CD8-positive, alpha-beta memory T cell (primary cell): ENCODE measurements at regions not wholly inside any gene's neighbourhood (a gene's known extent, or its start where the extent isn't known, plus 50 kb on each side); places are given as distances from the start of the nearest gene placed in this dataset.

Experiments used
- CTCF ChIA-PET: fragments of 350-600 bp; sonication (Branson Sonifier 250); formaldehyde crosslinking; loops from one replicate; lab custom pipeline; 2021; ENCODE audit warnings: antibody characterized with exemption; lab: Charles Lee
- POLR2A ChIA-PET: fragments of 350-600 bp; sonication (Branson Sonifier 250); formaldehyde crosslinking; loops from one replicate; lab custom pipeline; 2021; ENCODE audit warnings: antibody characterized with exemption; lab: Charles Lee
- DNase-seq, 5 donors: peaks; one replicate each; pipeline versions ENCODE4 v3.0.0 to v3.0.0-alpha.2; 2020 to 2022; ENCODE audit warnings: mixed read lengths in 1 of 5
- H3K27ac ChIP-seq: one replicate; pipeline ENCODE4 v1.7.0; 2013; ENCODE audit warnings: low read depth, mild to moderate bottlenecking, low read length, moderate library complexity
- H3K27me3 ChIP-seq: 2 replicates; pipeline ENCODE4 v1.7.0; 2013; ENCODE audit warnings: low read length, mild to moderate bottlenecking; ENCODE audit not compliant: insufficient read depth, poor library complexity, severe bottlenecking
- H3K36me3 ChIP-seq: 2 replicates; pipeline ENCODE4 v1.7.0; 2013; ENCODE audit warnings: mild to moderate bottlenecking, low read length, moderate library complexity; ENCODE audit not compliant: insufficient read depth
- H3K4me1 ChIP-seq: 2 replicates; pipeline ENCODE4 v1.7.0; 2013; ENCODE audit warnings: mild to moderate bottlenecking, low read length, moderate library complexity; ENCODE audit not compliant: insufficient read depth
- H3K4me3 ChIP-seq: 2 replicates; pipeline ENCODE4 v1.7.0; 2013; ENCODE audit warnings: mild to moderate bottlenecking, low read length
- H3K9me3 ChIP-seq: 2 replicates; pipeline ENCODE4 v1.7.0; 2013; ENCODE audit warnings: mild to moderate bottlenecking, low read length
- H3K27ac Mint-ChIP-seq, 8 donors: one replicate each; pipeline ENCODE4 v1.8.0; 2020 to 2021; ENCODE audit warnings: mixed read lengths in 8 of 8, mild to moderate bottlenecking in 6 of 8, inconsistent platforms in 3 of 8, moderate library complexity in 3 of 8
- H3K27me3 Mint-ChIP-seq, 2 donors: one replicate each; pipeline ENCODE4 v1.8.0; 2020 to 2021; ENCODE audit warnings: mixed read lengths in 2 of 2, mild to moderate bottlenecking in 1 of 2, moderate library complexity in 1 of 2
- H3K36me3 Mint-ChIP-seq, 3 donors: one replicate each; pipeline ENCODE4 v1.8.0; 2020 to 2021; ENCODE audit warnings: mixed read lengths in 3 of 3, inconsistent platforms in 1 of 3, mild to moderate bottlenecking in 1 of 3
- H3K4me1 Mint-ChIP-seq, 3 donors: one replicate each; pipeline ENCODE4 v1.8.0; 2020 to 2021; ENCODE audit warnings: mixed read lengths in 3 of 3, inconsistent platforms in 1 of 3, mild to moderate bottlenecking in 1 of 3
- H3K4me3 Mint-ChIP-seq, 7 donors: one replicate each; pipeline ENCODE4 v1.8.0; 2020 to 2021; ENCODE audit warnings: mixed read lengths in 7 of 7, mild to moderate bottlenecking in 6 of 7, moderate library complexity in 4 of 7, inconsistent platforms in 2 of 7
- H3K9me3 Mint-ChIP-seq, 5 donors: one replicate each; pipeline ENCODE4 v1.8.0; 2020 to 2022; ENCODE audit warnings: mixed read lengths in 5 of 5, mild to moderate bottlenecking in 3 of 5, moderate library complexity in 2 of 5, inconsistent platforms in 1 of 5

DNA sequence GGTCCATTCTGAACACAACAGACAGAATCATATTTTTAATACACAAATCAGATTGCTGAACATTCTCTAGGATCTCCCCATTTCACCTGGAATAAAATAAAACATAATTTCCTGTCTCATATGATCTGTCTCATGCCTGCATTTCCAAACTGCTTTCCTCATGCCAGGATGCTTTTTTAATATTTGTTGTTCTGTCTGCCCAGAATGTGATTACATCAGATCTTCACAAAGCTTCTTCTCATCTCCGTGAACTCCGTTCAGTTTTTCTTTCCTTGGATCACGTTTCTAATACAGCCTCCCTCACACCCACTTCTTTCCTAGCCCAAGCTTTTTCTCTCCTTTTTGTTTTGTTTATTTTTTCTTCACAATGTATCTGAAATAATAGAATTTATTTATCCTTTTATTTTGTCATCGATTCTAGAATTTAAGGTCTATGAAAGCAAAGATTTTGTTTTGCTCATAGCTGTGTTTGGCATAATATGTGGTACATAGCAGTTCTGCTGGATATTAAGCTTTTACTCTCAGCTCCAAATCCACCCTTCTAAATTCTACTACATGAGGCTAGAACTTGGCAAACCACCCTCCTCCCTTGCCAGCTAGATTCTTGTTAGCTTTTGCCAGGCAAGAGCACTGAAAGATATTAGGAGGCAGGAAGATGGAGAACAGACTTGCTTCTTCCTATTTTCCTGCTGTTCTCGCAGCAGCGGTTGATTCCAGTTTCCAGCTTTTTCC, 165.5 kb upstream of the SLIT2 start:
- POLR2A ChIA-PET: no interaction called here
- H3K9me3 Mint-ChIP-seq: peaks cover 0 to 12% (median 3%) of the 10 kb centered on the region in 5 donors
- H3K27me3 Mint-ChIP-seq: no peaks in the 10 kb centered on the region
- Histone ChIP-seq H3K27ac (no peak overlapping the region), H3K4me1 (no peaks in the 10 kb centered on the region), H3K9me3 (no peaks in the 10 kb centered on the region), H3K36me3 (no peaks in the 10 kb centered on the region), H3K4me3 (no peak overlapping the region), H3K27me3 (no peaks in the 10 kb centered on the region)
- no peaks in the 10 kb centered on the region for H3K36me3 Mint-ChIP-seq
- H3K4me1 Mint-ChIP-seq: no peaks in the 10 kb centered on the region
- no peak for DNase-seq
- H3K4me3 Mint-ChIP-seq: no peak overlapping the region
- H3K27ac Mint-ChIP-seq: no peak overlapping the region
- CTCF ChIA-PET: no interaction called here

DNA sequence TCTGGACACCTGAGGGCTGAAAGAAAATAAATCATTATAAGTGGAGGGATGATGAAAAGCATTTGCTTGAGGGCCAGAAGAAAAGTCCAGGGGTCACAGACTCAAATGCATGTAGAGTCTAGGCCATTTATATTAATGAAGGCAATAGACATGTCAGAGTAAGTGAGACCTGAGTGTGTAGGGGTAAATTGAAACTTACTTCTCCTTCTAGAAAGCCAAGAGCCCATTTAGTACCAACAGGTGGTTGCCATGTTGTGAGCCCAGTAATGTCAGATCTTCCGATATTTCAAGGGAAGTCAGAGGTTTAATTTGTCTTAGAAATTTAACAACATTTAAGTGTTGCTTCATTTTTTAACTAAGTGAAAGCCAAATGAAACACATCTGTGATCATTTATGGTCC, 166.1 kb upstream of the SLIT2 start:
- Mint-ChIP-seq H3K4me1 (no peaks in the 10 kb centered on the region), H3K9me3 (peaks cover 0 to 12% (median 4%) of the 10 kb centered on the region in 5 donors), H3K4me3 (no peak overlapping the region), H3K27me3 (no peaks in the 10 kb centered on the region), H3K36me3 (no peaks in the 10 kb centered on the region), H3K27ac (no peak overlapping the region)
- Histone ChIP-seq H3K9me3 (no peaks in the 10 kb centered on the region), H3K27me3 (no peaks in the 10 kb centered on the region), H3K36me3 (no peaks in the 10 kb centered on the region), H3K4me1 (no peaks in the 10 kb centered on the region), H3K4me3 (no peak overlapping the region), H3K27ac (no peak overlapping the region)
- no peak for DNase-seq
- POLR2A ChIA-PET: no interaction called here
- CTCF ChIA-PET: no interaction called here

DNA sequence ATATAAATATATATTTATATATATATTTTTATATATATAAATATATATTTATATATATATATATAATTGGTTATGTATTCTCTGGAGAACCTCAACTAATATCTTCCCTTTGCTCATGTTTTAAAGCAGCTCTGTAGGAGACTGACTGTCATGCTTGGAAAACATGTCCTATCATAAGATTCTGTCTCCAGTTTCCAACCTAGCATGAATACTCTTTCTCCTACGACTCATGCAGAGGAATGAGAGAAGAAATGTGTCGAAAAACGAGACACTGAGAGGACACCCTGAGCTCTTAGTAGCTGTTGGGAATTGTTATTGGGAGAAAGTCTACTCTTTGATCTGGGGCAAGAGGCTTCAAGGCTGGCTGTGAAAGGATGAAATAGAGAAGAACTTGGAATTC, 166.5 kb upstream of the SLIT2 start:
- Histone ChIP-seq H3K36me3 (no peaks in the 10 kb centered on the region), H3K27me3 (no peaks in the 10 kb centered on the region), H3K9me3 (no peaks in the 10 kb centered on the region), H3K4me3 (no peak overlapping the region), H3K4me1 (no peaks in the 10 kb centered on the region), H3K27ac (no peak overlapping the region)
- CTCF ChIA-PET: no interaction called here
- no peak overlapping the region for H3K27ac Mint-ChIP-seq
- no peaks in the 10 kb centered on the region for H3K27me3 Mint-ChIP-seq
- peaks cover 0 to 9% (median 4%) of the 10 kb centered on the region in 5 donors for H3K9me3 Mint-ChIP-seq
- H3K36me3 Mint-ChIP-seq: no peaks in the 10 kb centered on the region
- no peak overlapping the region for H3K4me3 Mint-ChIP-seq
- H3K4me1 Mint-ChIP-seq: no peaks in the 10 kb centered on the region
- POLR2A ChIA-PET: no interaction called here
- no peak for DNase-seq

DNA sequence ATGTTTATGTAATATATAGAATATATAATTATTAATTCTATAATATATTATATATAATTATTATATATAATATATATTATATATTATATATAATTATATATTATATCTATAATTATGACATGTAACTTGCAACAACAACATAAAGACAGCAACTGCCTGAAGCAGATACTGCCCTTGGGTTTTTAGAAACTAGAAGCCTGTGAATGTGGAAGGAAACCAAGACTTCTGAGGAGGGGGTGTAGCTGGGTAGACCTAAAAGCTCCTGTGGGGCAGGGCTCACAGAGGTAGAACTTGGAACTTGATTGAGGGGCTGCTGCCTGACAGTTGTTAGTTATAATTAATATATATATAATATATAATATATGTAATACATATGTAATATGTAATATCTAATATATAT, 167.2 kb upstream of the SLIT2 start:
- H3K4me3 ChIP-seq: no peak overlapping the region
- Mint-ChIP-seq H3K27ac (no peak overlapping the region), H3K36me3 (no peaks in the 10 kb centered on the region), H3K4me1 (no peaks in the 10 kb centered on the region), H3K9me3 (peaks cover 0 to 7% (median 3%) of the 10 kb centered on the region in 5 donors), H3K4me3 (no peak overlapping the region), H3K27me3 (no peaks in the 10 kb centered on the region)
- no peaks in the 10 kb centered on the region for H3K36me3 ChIP-seq
- CTCF ChIA-PET: no interaction called here
- no peaks in the 10 kb centered on the region for H3K4me1 ChIP-seq
- H3K27ac ChIP-seq: no peak overlapping the region
- no peak for DNase-seq
- H3K27me3 ChIP-seq: no peaks in the 10 kb centered on the region
- no peaks in the 10 kb centered on the region for H3K9me3 ChIP-seq
- POLR2A ChIA-PET: no interaction called here

DNA sequence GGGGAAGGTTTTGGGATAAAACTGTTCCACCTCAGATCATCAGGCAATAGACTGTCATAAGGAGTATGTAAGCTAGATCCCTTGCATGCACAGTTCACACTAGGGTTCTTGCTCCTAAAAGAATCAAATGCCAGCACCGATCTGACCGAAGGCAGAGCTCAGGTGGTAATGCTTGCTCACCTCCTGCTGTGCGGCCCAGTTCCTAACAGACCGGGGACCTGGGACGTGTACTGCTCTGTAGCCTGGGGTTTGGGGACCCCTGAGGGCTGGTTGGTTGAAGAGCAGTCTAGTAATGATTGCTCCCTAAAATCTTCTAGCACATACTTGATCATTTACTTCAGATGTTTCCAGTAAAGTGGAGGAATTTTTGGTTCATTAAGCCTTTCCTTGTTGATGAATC, 173.1 kb upstream of the SLIT2 start:
- no peaks in the 10 kb centered on the region for H3K4me1 ChIP-seq
- no peaks in the 10 kb centered on the region for H3K36me3 ChIP-seq
- no peak for DNase-seq
- H3K27me3 ChIP-seq: no peaks in the 10 kb centered on the region
- no peaks in the 10 kb centered on the region for H3K4me1 Mint-ChIP-seq
- no peaks in the 10 kb centered on the region for H3K9me3 ChIP-seq
- no peaks in the 10 kb centered on the region for H3K36me3 Mint-ChIP-seq
- H3K4me3 Mint-ChIP-seq: no peak overlapping the region
- ChIA-PET POLR2A (no interaction called here), CTCF (no interaction called here)
- H3K27me3 Mint-ChIP-seq: no peaks in the 10 kb centered on the region
- H3K27ac Mint-ChIP-seq: no peak overlapping the region
- peaks cover 3 to 19% (median 4%) of the 10 kb centered on the region in 5 donors for H3K9me3 Mint-ChIP-seq
- no peak overlapping the region for H3K27ac ChIP-seq
- no peak overlapping the region for H3K4me3 ChIP-seq

DNA sequence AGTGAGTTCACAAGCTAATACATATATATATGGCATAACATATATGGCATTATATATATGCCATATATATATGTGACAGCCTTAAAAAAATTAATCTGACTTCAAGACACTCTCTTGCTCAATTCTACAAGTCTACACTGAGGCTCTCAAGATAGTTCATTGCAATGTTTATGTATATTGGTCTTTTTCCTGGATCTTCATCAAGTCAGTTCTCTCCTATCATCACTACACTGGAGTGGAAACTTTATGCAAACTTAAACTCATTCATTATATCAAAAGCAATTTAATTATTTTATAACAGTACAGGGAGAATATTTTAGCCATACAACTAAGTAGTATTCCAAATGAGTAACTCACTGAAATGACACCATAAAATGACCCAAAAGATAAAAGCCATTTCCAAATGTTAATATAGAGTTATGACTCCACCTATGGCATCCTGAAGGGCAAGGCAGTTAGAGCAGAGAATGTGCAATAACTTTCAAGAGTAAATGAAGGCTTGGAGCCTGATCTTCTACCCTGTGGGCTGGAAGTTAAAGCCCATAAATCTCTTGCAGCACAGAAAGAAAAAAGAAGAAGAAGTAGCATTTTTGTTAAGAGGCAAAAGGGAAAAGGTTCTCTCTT, 176.3 kb upstream of the SLIT2 start:
- Mint-ChIP-seq H3K4me1 (no peaks in the 10 kb centered on the region), H3K27me3 (no peaks in the 10 kb centered on the region), H3K27ac (no peak overlapping the region), H3K9me3 (peaks cover 3 to 20% (median 4%) of the 10 kb centered on the region in 5 donors), H3K36me3 (no peaks in the 10 kb centered on the region), H3K4me3 (no peak overlapping the region)
- Histone ChIP-seq H3K27ac (no peak overlapping the region), H3K36me3 (no peaks in the 10 kb centered on the region), H3K27me3 (no peaks in the 10 kb centered on the region), H3K9me3 (no peaks in the 10 kb centered on the region), H3K4me1 (no peaks in the 10 kb centered on the region), H3K4me3 (no peak overlapping the region)
- ChIA-PET POLR2A (no interaction called here), CTCF (no interaction called here)
- DNase-seq: no peak

DNA sequence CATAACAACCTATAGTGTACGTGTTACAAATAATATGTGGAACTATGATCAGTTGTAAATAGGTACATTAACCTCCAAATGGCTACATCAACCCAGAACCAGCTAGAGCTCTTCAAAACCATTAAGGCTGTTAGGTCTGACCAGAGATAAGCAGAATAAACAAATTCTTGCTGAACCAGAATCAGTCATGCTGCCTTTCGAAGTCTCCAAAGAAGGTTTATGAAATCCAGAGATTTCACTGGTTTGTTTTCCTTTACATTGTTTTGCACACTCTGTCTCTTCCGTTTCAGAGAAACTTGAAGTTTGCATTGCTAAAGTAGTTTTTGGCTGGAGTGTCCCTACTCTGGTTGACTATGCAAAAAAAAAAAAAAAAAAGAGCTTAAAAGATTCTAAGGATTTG, 177.3 kb upstream of the SLIT2 start:
- DNase-seq: no peak
- H3K4me1 ChIP-seq: no peaks in the 10 kb centered on the region
- Mint-ChIP-seq H3K27ac (no peak overlapping the region), H3K4me3 (no peak overlapping the region), H3K36me3 (no peaks in the 10 kb centered on the region), H3K27me3 (no peaks in the 10 kb centered on the region), H3K9me3 (peaks cover 3 to 26% (median 9%) of the 10 kb centered on the region in 5 donors), H3K4me1 (no peaks in the 10 kb centered on the region)
- no peaks in the 10 kb centered on the region for H3K27me3 ChIP-seq
- H3K27ac ChIP-seq: no peak overlapping the region
- no peak overlapping the region for H3K4me3 ChIP-seq
- no peaks in the 10 kb centered on the region for H3K36me3 ChIP-seq
- CTCF ChIA-PET: no interaction called here
- H3K9me3 ChIP-seq: no peaks in the 10 kb centered on the region
- POLR2A ChIA-PET: no interaction called here

DNA sequence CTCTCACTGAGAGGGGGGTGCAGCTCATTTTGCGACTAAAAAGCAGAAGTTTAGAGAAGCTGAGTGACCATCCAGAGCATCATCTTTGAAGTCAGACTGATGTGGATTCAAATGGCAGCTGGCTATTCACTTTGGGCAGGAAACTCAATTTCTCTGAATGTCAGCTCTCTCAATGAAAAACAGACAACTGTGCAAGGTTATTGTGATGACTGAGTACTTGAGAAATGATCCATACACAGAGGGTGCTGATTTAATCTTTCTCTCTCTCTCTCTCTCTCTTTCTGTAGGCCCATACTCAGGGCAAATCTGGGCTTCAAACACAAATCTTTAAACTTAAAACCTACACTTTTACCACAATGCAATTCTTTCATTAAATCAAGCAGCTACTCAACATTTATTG, 185.8 kb upstream of the SLIT2 start:
- POLR2A ChIA-PET: no interaction called here

More for the DNA sequence above, 185.8 kb upstream of the SLIT2 start:
- H3K27ac ChIP-seq: no peak overlapping the region
- no peaks in the 10 kb centered on the region for H3K27me3 ChIP-seq
- no peaks in the 10 kb centered on the region for H3K36me3 ChIP-seq
- Mint-ChIP-seq H3K4me1 (no peaks in the 10 kb centered on the region), H3K9me3 (peaks cover 8 to 23% (median 14%) of the 10 kb centered on the region in 5 donors), H3K27me3 (no peaks in the 10 kb centered on the region), H3K27ac (no peak overlapping the region), H3K4me3 (no peak overlapping the region), H3K36me3 (no peaks in the 10 kb centered on the region)
- peaks cover 5% of the 10 kb centered on the region for H3K9me3 ChIP-seq
- CTCF ChIA-PET: no interaction called here
- H3K4me1 ChIP-seq: no peaks in the 10 kb centered on the region
- DNase-seq: no peak
- no peak overlapping the region for H3K4me3 ChIP-seq
